ENCODE measurements at regions not wholly inside any gene's neighbourhood (a gene's known extent, or its start where the extent isn't known, plus 50 kb on each side); places are given as distances from the start of the nearest gene placed in this dataset.

- H3K27me3 ChIP-seq, result no peaks in the 10 kb centered on the region
- intact Hi-C loops (cut with DNase I), result no loop called here
- no peaks in the 10 kb centered on the region for H3K9me3 ChIP-seq
- no peaks in the 10 kb centered on the region for H3K4me1 ChIP-seq (ENCODE audit: insufficient read depth)
- WGBS, 3 donors, result 12 to 23% (median 16%) methylated on average over 2 of the region's 2 CpGs
- no peak overlapping the region for H3K27ac ChIP-seq
- TF ChIP-seq, protein P1, sequence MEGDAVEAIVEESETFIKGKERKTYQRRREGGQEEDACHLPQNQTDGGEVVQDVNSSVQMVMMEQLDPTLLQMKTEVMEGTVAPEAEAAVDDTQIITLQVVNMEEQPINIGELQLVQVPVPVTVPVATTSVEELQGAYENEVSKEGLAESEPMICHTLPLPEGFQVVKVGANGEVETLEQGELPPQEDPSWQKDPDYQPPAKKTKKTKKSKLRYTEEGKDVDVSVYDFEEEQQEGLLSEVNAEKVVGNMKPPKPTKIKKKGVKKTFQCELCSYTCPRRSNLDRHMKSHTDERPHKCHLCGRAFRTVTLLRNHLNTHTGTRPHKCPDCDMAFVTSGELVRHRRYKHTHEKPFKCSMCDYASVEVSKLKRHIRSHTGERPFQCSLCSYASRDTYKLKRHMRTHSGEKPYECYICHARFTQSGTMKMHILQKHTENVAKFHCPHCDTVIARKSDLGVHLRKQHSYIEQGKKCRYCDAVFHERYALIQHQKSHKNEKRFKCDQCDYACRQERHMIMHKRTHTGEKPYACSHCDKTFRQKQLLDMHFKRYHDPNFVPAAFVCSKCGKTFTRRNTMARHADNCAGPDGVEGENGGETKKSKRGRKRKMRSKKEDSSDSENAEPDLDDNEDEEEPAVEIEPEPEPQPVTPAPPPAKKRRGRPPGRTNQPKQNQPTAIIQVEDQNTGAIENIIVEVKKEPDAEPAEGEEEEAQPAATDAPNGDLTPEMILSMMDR (IDR thresholded peaks at IDR 0.05), result no peak
- no peak for TF ChIP-seq EP300 (IDR thresholded peaks at IDR 0.05)
- TF ChIP-seq POLR2A (IDR thresholded peaks at IDR 0.05), result no peak
- DNase-seq, result no peak
- no peaks in the 10 kb centered on the region for H3K36me3 ChIP-seq
- H3K4me3 ChIP-seq, result no peak overlapping the region
These were observed 345.2 kb upstream of the SLC8A1 start for GRCh38 chr2:40797120-40797519.

DNA sequence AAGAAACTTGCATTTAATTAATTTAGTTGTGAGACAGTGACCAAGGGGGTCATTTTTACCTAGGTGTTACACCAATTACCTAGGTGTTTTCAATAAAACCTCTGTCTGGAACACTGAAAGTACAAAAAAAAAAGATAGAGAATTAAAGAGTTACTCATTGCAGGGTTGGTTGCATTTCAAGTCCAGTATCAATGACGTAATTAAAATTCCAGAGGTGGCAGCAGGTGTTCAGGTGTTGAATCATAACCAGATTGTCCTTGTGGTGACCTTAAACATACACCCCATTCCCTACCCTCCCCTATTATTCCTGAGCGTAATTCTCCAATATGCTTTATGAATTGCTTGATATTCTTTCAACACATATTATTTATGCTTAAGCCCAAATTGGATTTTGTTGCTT lies 352.0 kb upstream of the SLC8A1 start:
- TF ChIP-seq POLR2A (IDR thresholded peaks at IDR 0.05) (no peak), EP300 (IDR thresholded peaks at IDR 0.05) (no peak)
- TF ChIP-seq, protein P1 (IDR thresholded peaks at IDR 0.05), result no peak
- WGBS, 3 donors, result 78 to 92% (median 81%) methylated on average over 2 of the region's 2 CpGs
- intact Hi-C loops (cut with DNase I), result no loop called here

GRCh38 chr2:40809156-40809555 lies 357.3 kb upstream of the SLC8A1 start:
- Histone ChIP-seq H3K4me1 (ENCODE audit: insufficient read depth) (no peaks in the 10 kb centered on the region), H3K9me3 (no peaks in the 10 kb centered on the region), H3K27ac (no peak overlapping the region), H3K27me3 (no peaks in the 10 kb centered on the region), H3K36me3 (no peaks in the 10 kb centered on the region), H3K4me3 (no peak overlapping the region)
- WGBS, 3 donors, result 86 to 95% (median 91%) methylated on average over 10 of the region's 10 CpGs
- DNase-seq, result no peak
- no peak for TF ChIP-seq POLR2A (IDR thresholded peaks at IDR 0.05)
- TF ChIP-seq, protein P1 (IDR thresholded peaks at IDR 0.05), result no peak
- no peak for TF ChIP-seq EP300 (IDR thresholded peaks at IDR 0.05)
- intact Hi-C loops (cut with DNase I), result no loop called here

More for the DNA sequence above, 352.0 kb upstream of the SLC8A1 start:
- Histone ChIP-seq H3K27me3 (no peaks in the 10 kb centered on the region), H3K4me3 (no peak overlapping the region), H3K4me1 (ENCODE audit: insufficient read depth) (no peaks in the 10 kb centered on the region), H3K36me3 (no peaks in the 10 kb centered on the region), H3K9me3 (no peaks in the 10 kb centered on the region), H3K27ac (no peak overlapping the region)
- no peak for DNase-seq

DNA sequence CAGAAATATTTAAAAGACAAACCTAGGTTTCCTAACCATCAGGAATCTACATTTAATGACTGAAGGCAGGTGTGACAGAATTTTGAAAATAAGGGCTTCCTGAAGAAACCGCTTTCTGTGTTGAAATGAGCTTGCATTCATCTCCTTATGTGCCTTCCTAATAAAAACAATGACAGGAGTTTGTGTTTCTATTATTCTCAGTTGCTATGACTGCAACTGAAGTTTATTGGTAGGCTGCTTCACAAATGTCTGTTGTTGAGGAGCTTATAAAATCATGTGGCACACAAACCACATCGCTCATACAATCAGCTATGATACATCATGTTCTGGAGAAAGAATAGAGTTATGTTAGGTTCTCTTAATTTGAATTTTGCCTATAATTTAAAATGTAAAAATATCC lies 362.7 kb upstream of the SLC8A1 start:
- Histone ChIP-seq H3K9me3 (no peaks in the 10 kb centered on the region), H3K27me3 (no peaks in the 10 kb centered on the region), H3K27ac (no peak overlapping the region), H3K36me3 (no peaks in the 10 kb centered on the region), H3K4me1 (ENCODE audit: insufficient read depth) (no peaks in the 10 kb centered on the region), H3K4me3 (no peak overlapping the region)
- DNase-seq, result no peak
- intact Hi-C loops (cut with DNase I), result no loop called here
- whole genome bisulfite sequencing, 3 donors, result 93 to 94% (median 94%) methylated on average over 2 of the region's 2 CpGs
- TF ChIP-seq EP300 (IDR thresholded peaks at IDR 0.05) (no peak), POLR2A (IDR thresholded peaks at IDR 0.05) (no peak)
- TF ChIP-seq, protein P1 (IDR thresholded peaks at IDR 0.05), result no peak

DNA sequence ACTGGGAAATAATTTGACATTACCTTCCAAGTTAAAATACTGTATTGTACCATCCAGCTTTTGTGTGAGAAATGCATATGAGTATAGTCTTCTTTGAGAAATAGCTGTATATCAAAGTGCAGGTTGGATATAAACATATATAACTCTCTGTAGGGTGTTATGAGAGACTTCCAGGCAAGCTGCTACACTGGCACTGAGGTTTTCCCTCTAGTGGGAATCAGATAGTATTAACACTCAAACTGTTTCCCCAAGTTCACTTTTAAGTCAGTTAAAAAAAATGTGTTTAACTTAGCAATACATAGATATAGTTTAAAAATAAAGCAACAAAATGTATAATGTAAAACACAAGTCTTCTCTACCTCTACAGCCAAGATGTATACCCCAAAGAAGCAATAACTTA lies 368.4 kb upstream of the SLC8A1 start:
- Histone ChIP-seq H3K36me3 (no peaks in the 10 kb centered on the region), H3K4me1 (ENCODE audit: insufficient read depth) (no peaks in the 10 kb centered on the region), H3K4me3 (no peak overlapping the region), H3K27me3 (no peaks in the 10 kb centered on the region), H3K9me3 (no peaks in the 10 kb centered on the region), H3K27ac (no peak overlapping the region)
- TF ChIP-seq EP300 (IDR thresholded peaks at IDR 0.05) (no peak), POLR2A (IDR thresholded peaks at IDR 0.05) (no peak)
- TF ChIP-seq, protein P1 (IDR thresholded peaks at IDR 0.05), result no peak
- DNase-seq, result no peak
- intact Hi-C loops (cut with DNase I), result no loop called here
